GM21786 (cell line): ENCODE measurements at regions not wholly inside any gene's neighbourhood (a gene's known extent, or its start where the extent isn't known, plus 50 kb on each side); places are given as distances from the start of the nearest gene placed in this dataset.

Experiments used
- ATAC-seq: cut with Tn5 transposase; IDR thresholded peaks from one replicate; pipeline ENCODE4 v1.9.1; 2021; ENCODE audit not compliant: unreplicated experiment

- ATAC-seq: no peak
These were observed 208.9 kb upstream of the ARHGEF9 start for GRCh38 chrX:63993936-63994335.

- ATAC-seq: no peak
These were observed 200.9 kb upstream of the ARHGEF9 start for GRCh38 chrX:63985906-63986305.

GRCh38 chrX:63979480-63979879, 194.5 kb upstream of the ARHGEF9 start:
- no peak for ATAC-seq

GRCh38 chrX:63967551-63967950, 182.5 kb upstream of the ARHGEF9 start:
- no peak for ATAC-seq

GRCh38 chrX:63963095-63963784, 178.2 kb upstream of the ARHGEF9 start:
- ATAC-seq: no peak

GRCh38 chrX:63961964-63962363, 176.9 kb upstream of the ARHGEF9 start:
- ATAC-seq: no peak

- ATAC-seq: no peak
These were observed 175.0 kb upstream of the ARHGEF9 start for GRCh38 chrX:63959975-63960374.

- ATAC-seq: no peak
These were observed 173.3 kb upstream of the ARHGEF9 start for GRCh38 chrX:63958134-63958865.

GRCh38 chrX:63935835-63936234, 150.8 kb upstream of the ARHGEF9 start:
- no peak for ATAC-seq

GRCh38 chrX:63934791-63935190, 149.8 kb upstream of the ARHGEF9 start:
- no peak for ATAC-seq

- no peak for ATAC-seq
These were observed 149.1 kb upstream of the ARHGEF9 start for GRCh38 chrX:63934160-63934559.

GRCh38 chrX:63932907-63933306, 147.9 kb upstream of the ARHGEF9 start:
- ATAC-seq: no peak

GRCh38 chrX:63932006-63932405, 147.0 kb upstream of the ARHGEF9 start:
- no peak for ATAC-seq

GRCh38 chrX:63930140-63930539, 145.1 kb upstream of the ARHGEF9 start:
- no peak for ATAC-seq

- ATAC-seq: no peak
These were observed 144.6 kb upstream of the ARHGEF9 start for GRCh38 chrX:63929608-63930007.

- no peak for ATAC-seq
These were observed 142.8 kb upstream of the ARHGEF9 start for GRCh38 chrX:63927848-63928247.

- ATAC-seq: no peak
These were observed 137.2 kb upstream of the ARHGEF9 start for GRCh38 chrX:63922221-63922620.

- ATAC-seq: peak; percentile 68
These were observed 135.9 kb upstream of the ARHGEF9 start for GRCh38 chrX:63920875-63921274.

- no peak for ATAC-seq
These were observed 134.1 kb upstream of the ARHGEF9 start for GRCh38 chrX:63919081-63919480.

GRCh38 chrX:63918611-63919010, 133.6 kb upstream of the ARHGEF9 start:
- no peak for ATAC-seq

- no peak for ATAC-seq
These were observed 132.3 kb upstream of the ARHGEF9 start for GRCh38 chrX:63917296-63917695.

GRCh38 chrX:63913719-63914118, 128.7 kb upstream of the ARHGEF9 start:
- ATAC-seq: no peak

GRCh38 chrX:63889001-63889400, 104.0 kb upstream of the ARHGEF9 start:
- no peak for ATAC-seq
